AG09319 (cell line): ENCODE measurements at regions not wholly inside any gene's neighbourhood (a gene's known extent, or its start where the extent isn't known, plus 50 kb on each side); places are given as distances from the start of the nearest gene placed in this dataset.

ENCODE experiments used
- DNase-seq: peaks from one replicate; pipeline ENCODE4 v3.0.0-alpha.2; 2010; ENCODE audit warnings: low read depth; ENCODE audit errors: extremely low read depth
- CTCF ChIP-seq: IDR thresholded peaks from 2 replicates; pipeline ENCODE4 v1.5.1; 2011; ENCODE audit warnings: low read depth, mild to moderate bottlenecking, inconsistent platforms, low read length, moderate library complexity

GRCh38 chr4:126564283-126564854 lies 1068.4 kb upstream of the INTU start:
- no peak for TF ChIP-seq CTCF
- DNase-seq, result no peak

- DNase-seq, result no peak
- no peak for TF ChIP-seq CTCF
These were observed 1063.8 kb upstream of the INTU start for GRCh38 chr4:126568652-126569570.

- DNase-seq, result no peak
- TF ChIP-seq CTCF, result no peak
These were observed 1060.5 kb upstream of the INTU start for GRCh38 chr4:126572264-126572663.

- peak; percentile 6 for TF ChIP-seq CTCF
These were observed 1050.0 kb upstream of the INTU start for GRCh38 chr4:126582737-126583136.

GRCh38 chr4:126583509-126583908 lies 1049.2 kb upstream of the INTU start:
- no peak for DNase-seq
- peak; percentile 36 for TF ChIP-seq CTCF

More at GRCh38 chr4:126582737-126583136, 1050.0 kb upstream of the INTU start:
- no peak for DNase-seq

GRCh38 chr4:126591583-126591982 lies 1041.2 kb upstream of the INTU start:
- no peak for TF ChIP-seq CTCF
- DNase-seq, result no peak

- DNase-seq, result no peak
- TF ChIP-seq CTCF, result peak; percentile 10; the same call in 1 of the 2 replicates
These were observed 1040.7 kb upstream of the INTU start for GRCh38 chr4:126592088-126592487.
